GM18951 (cell line): ENCODE measurements at regions not wholly inside any gene's neighbourhood (a gene's known extent, or its start where the extent isn't known, plus 50 kb on each side); places are given as distances from the start of the nearest gene placed in this dataset.

Experiments used
- POLR2A ChIP-seq: IDR thresholded peaks from 4 replicates; pipeline ENCODE4 v1.6.1; 2011; ENCODE audit warnings: mild to moderate bottlenecking; ENCODE audit not compliant: insufficient read length, insufficient read depth; ENCODE audit errors: extremely low read depth
- in situ Hi-C: fragments of 300-500 bp; cut with MboI; formaldehyde crosslinking; loops from one replicate; pipeline ENCODE4 v1.12.0; 2022; ENCODE audit warnings: low sequenced_read_pairs, mixed read lengths, inconsistent platforms; ENCODE audit not compliant: unreplicated experiment

GRCh38 chr6:106773996-106774629 is 144.7 kb downstream of the QRSL1 start:
- in situ Hi-C loops, result no loop called here

GRCh38 chr6:106773522-106773921 is 144.1 kb downstream of the QRSL1 start:
- in situ Hi-C loops, result no loop called here
- no peak for TF ChIP-seq POLR2A

More at GRCh38 chr6:106773996-106774629, 144.7 kb downstream of the QRSL1 start:
- TF ChIP-seq POLR2A, result no peak

GRCh38 chr6:106772270-106773142 is 143.1 kb downstream of the QRSL1 start:
- in situ Hi-C loops, result no loop called here

GRCh38 chr6:106771822-106772221 is 142.4 kb downstream of the QRSL1 start:
- TF ChIP-seq POLR2A, result no peak
- in situ Hi-C loops, result no loop called here

More at GRCh38 chr6:106772270-106773142, 143.1 kb downstream of the QRSL1 start:
- TF ChIP-seq POLR2A, result no peak

GRCh38 chr6:106770663-106771062 is 141.3 kb downstream of the QRSL1 start:
- TF ChIP-seq POLR2A, result no peak
- in situ Hi-C loops, result no loop called here

- TF ChIP-seq POLR2A, result no peak
- in situ Hi-C loops, result no loop called here
These were observed 140.7 kb downstream of the QRSL1 start for GRCh38 chr6:106770081-106770480.

GRCh38 chr6:106767271-106767670 is 137.9 kb downstream of the QRSL1 start:
- in situ Hi-C loops, result no loop called here
- no peak for TF ChIP-seq POLR2A

- TF ChIP-seq POLR2A, result no peak
- in situ Hi-C loops, result no loop called here
These were observed 136.8 kb downstream of the QRSL1 start for GRCh38 chr6:106766201-106766600.

- in situ Hi-C loops, result no loop called here
These were observed 136.1 kb downstream of the QRSL1 start for GRCh38 chr6:106765496-106765895.

GRCh38 chr6:106764353-106764980 is 135.1 kb downstream of the QRSL1 start:
- in situ Hi-C loops, result no loop called here

More at GRCh38 chr6:106765496-106765895, 136.1 kb downstream of the QRSL1 start:
- TF ChIP-seq POLR2A, result no peak

GRCh38 chr6:106763361-106763760 is 134.0 kb downstream of the QRSL1 start:
- in situ Hi-C loops, result no loop called here
- no peak for TF ChIP-seq POLR2A

More at GRCh38 chr6:106764353-106764980, 135.1 kb downstream of the QRSL1 start:
- no peak for TF ChIP-seq POLR2A

GRCh38 chr6:106761160-106761559 is 131.8 kb downstream of the QRSL1 start:
- in situ Hi-C loops, result no loop called here
- TF ChIP-seq POLR2A, result no peak

- in situ Hi-C loops, result no loop called here
- TF ChIP-seq POLR2A, result no peak
These were observed 129.7 kb downstream of the QRSL1 start for GRCh38 chr6:106759112-106759511.
